Lower leg skin (tissue), 3 donors: ENCODE measurements at regions not wholly inside any gene's neighbourhood (a gene's known extent, or its start where the extent isn't known, plus 50 kb on each side); places are given as distances from the start of the nearest gene placed in this dataset.

Experiments used
- CTCF ChIP-seq, 3 donors: fragments of 450-650 bp; IDR thresholded peaks; one replicate each; pipeline ENCODE4 v1.5.1; 2016; ENCODE audit warnings: antibody characterized with exemption in 3 of 3, mild to moderate bottlenecking in 3 of 3, moderate library complexity in 2 of 3
- POLR2A ChIP-seq, 2 donors: fragments of 450-650 bp; IDR thresholded peaks; one replicate each; pipeline ENCODE4 v1.6.1; 2016 to 2017; ENCODE audit warnings: antibody characterized with exemption in 2 of 2, mild to moderate bottlenecking in 1 of 2, moderate library complexity in 1 of 2

GRCh38 chr3:159804726-159805410 is 183.8 kb upstream of the IL12A start:
- TF ChIP-seq CTCF (IDR thresholded peaks at IDR 0.05) (peak in 1 of 3 donors; percentile 63), POLR2A (IDR thresholded peaks at IDR 0.05) (no peak)
